H1 (cell line): ENCODE measurements at regions not wholly inside any gene's neighbourhood (a gene's known extent, or its start where the extent isn't known, plus 50 kb on each side); places are given as distances from the start of the nearest gene placed in this dataset.

Experiments used
- CTCF ChIA-PET: fragments of 300-600 bp; sonication (Branson Sonifier 250); formaldehyde crosslinking; loops from one replicate; lab custom pipeline; 2021; ENCODE audit not compliant: partially characterized antibody; lab: Charles Lee
- POLR2A ChIA-PET: fragments of 300-600 bp; sonication (Branson Sonifier 250); formaldehyde crosslinking; loops from one replicate; lab custom pipeline; 2021; ENCODE audit warnings: inconsistent platforms; ENCODE audit not compliant: partially characterized antibody; lab: Charles Lee
- DNase-seq, 2 experiments: peaks; one replicate each; pipeline versions ENCODE4 v3.0.0 to v3.0.0-alpha.2; 2010 to 2022; ENCODE audit warnings: low spot score in 2 of 2, low read depth in 1 of 2, mixed read lengths in 1 of 2
- FAIRE-seq: peaks from 2 replicates; lab custom pipeline; 2011; peaks lifted over from hg19 to GRCh38; lab: Jason Lieb, UNC
- H2AFZ ChIP-seq: 2 replicates; pipeline ENCODE4 v1.8.1; 2012; ENCODE audit warnings: low read length, inconsistent platforms
- H2AK5ac ChIP-seq: 2 replicates; pipeline ENCODE4 v1.6.1; 2013; ENCODE audit warnings: low read depth, low read length
- H2BK120ac ChIP-seq: replicated peaks from 2 replicates; pipeline ENCODE3; 2013; ENCODE audit warnings: low read depth, low read length, inconsistent platforms
- H2BK12ac ChIP-seq: 2 replicates; pipeline ENCODE4 v1.6.1; 2013; ENCODE audit warnings: low read depth, low read length
- H2BK15ac ChIP-seq: 2 replicates; pipeline ENCODE4 v1.6.1; 2013; ENCODE audit warnings: low read length
- H2BK20ac ChIP-seq: 2 replicates; pipeline ENCODE4 v1.6.1; 2013; ENCODE audit warnings: low read length
- H2BK5ac ChIP-seq: 2 replicates; pipeline ENCODE4 v1.6.1; 2013; ENCODE audit warnings: low read depth, low read length
- H3K14ac ChIP-seq: 2 replicates; pipeline ENCODE4 v1.6.1; 2013; ENCODE audit warnings: inconsistent platforms; ENCODE audit not compliant: insufficient read length
- H3K18ac ChIP-seq: 2 replicates; pipeline ENCODE4 v1.6.1; 2013; ENCODE audit warnings: low read length; ENCODE audit errors: extremely low read depth
- H3K23ac ChIP-seq: 2 replicates; pipeline ENCODE4 v1.6.1; 2013; ENCODE audit warnings: inconsistent platforms; ENCODE audit not compliant: insufficient read length
- H3K23me2 ChIP-seq: 2 replicates; pipeline ENCODE4 v1.6.1; 2013; ENCODE audit warnings: low read depth, low read length
- H3K27ac ChIP-seq: 2 replicates; pipeline ENCODE4 v1.6.1; 2011; ENCODE audit warnings: low read depth, low read length, inconsistent platforms
- H3K27me3 ChIP-seq, 4 experiments: replicated peaks in 1 of 4; 1 replicate in 1 of 4; 2 replicates in 3 of 4; pipeline versions ENCODE4 v1.6.1 to v1.8.1; 2011 to 2013; ENCODE audit warnings: low read length in 3 of 4, mild to moderate bottlenecking in 3 of 4, inconsistent platforms in 2 of 4, mixed read lengths in 2 of 4, moderate library complexity in 1 of 4; ENCODE audit not compliant: control insufficient read depth in 3 of 4, insufficient read depth in 3 of 4; ENCODE audit errors: extremely low read depth in 1 of 4
- H3K36me3 ChIP-seq, 4 experiments: 2 replicates each; pipeline versions ENCODE4 v1.6.1 to v1.8.1; 2011 to 2013; ENCODE audit warnings: mild to moderate bottlenecking in 4 of 4, low read length in 3 of 4, moderate library complexity in 2 of 4, control low read depth in 1 of 4, inconsistent platforms in 1 of 4; ENCODE audit not compliant: insufficient read depth in 4 of 4, control insufficient read depth in 2 of 4
- H3K4ac ChIP-seq: replicated peaks from 2 replicates; pipeline ENCODE3; 2013; ENCODE audit warnings: low read length, low read depth, mixed read lengths, inconsistent platforms; ENCODE audit not compliant: insufficient read length
- H3K4me1 ChIP-seq, 4 experiments: replicated peaks in 1 of 4; 1 replicate in 1 of 4; 2 replicates in 3 of 4; pipeline versions ENCODE4 v1.6.1 to v1.8.1; 2011 to 2013; ENCODE audit warnings: low read length in 3 of 4, inconsistent platforms in 2 of 4, mixed read lengths in 1 of 4; ENCODE audit not compliant: insufficient read depth in 4 of 4, control insufficient read depth in 3 of 4
- H3K4me2 ChIP-seq, 2 experiments: 2 replicates each; pipeline versions ENCODE4 v1.6.1 to v1.8.1; 2011 to 2013; ENCODE audit warnings: low read depth in 2 of 2, low read length in 2 of 2, control low read depth in 1 of 2, inconsistent platforms in 1 of 2, mild to moderate bottlenecking in 1 of 2; ENCODE audit not compliant: insufficient read depth in 1 of 2
- H3K4me3 ChIP-seq, 4 experiments: fragments of 200-600, 300-600 bp in 1 of 4; sonication (generic), shearing (Covaris generic), sonication (Bioruptor Twin) in 1 of 4; 2 replicates each; pipeline versions ENCODE4 v1.5.1 to v1.8.1; 2011 to 2016; ENCODE audit warnings: low read length in 4 of 4, low read depth in 3 of 4, control low read depth in 2 of 4, inconsistent platforms in 2 of 4, mild to moderate bottlenecking in 2 of 4, mixed read lengths in 1 of 4, moderate library complexity in 1 of 4; ENCODE audit not compliant: insufficient read depth in 2 of 4; ENCODE audit errors: extremely low read depth in 1 of 4
- H3K56ac ChIP-seq: replicated peaks from 2 replicates; pipeline ENCODE3; 2013; ENCODE audit warnings: low read depth, mild to moderate bottlenecking, mixed read lengths, low read length, inconsistent platforms; ENCODE audit not compliant: insufficient read length
- H3K79me1 ChIP-seq: 2 replicates; pipeline ENCODE4 v1.6.1; 2013; ENCODE audit warnings: low read depth, low read length, control low read depth
- H3K79me2 ChIP-seq, 2 experiments: 2 replicates each; pipeline versions ENCODE4 v1.6.1 to v1.8.1; 2012 to 2013; ENCODE audit warnings: low read length in 2 of 2, mild to moderate bottlenecking in 2 of 2, inconsistent platforms in 1 of 2; ENCODE audit not compliant: insufficient read depth in 2 of 2, control insufficient read depth in 1 of 2
- H3K9ac ChIP-seq, 4 experiments: replicated peaks in 1 of 4; 1 replicate in 1 of 4; 2 replicates in 3 of 4; pipeline versions ENCODE4 v1.6.1 to v1.8.1; 2011 to 2013; ENCODE audit warnings: low read depth in 3 of 4, low read length in 3 of 4, control low read depth in 2 of 4, mild to moderate bottlenecking in 2 of 4, moderate library complexity in 2 of 4, inconsistent platforms in 1 of 4; ENCODE audit errors: extremely low read depth in 1 of 4
- H3K9me3 ChIP-seq, 2 experiments: 2 replicates each; pipeline versions ENCODE4 v1.6.1 to v1.8.1; 2012 to 2013; ENCODE audit warnings: mild to moderate bottlenecking in 2 of 2, moderate library complexity in 2 of 2, control low read depth in 1 of 2, inconsistent platforms in 1 of 2, low read depth in 1 of 2, low read length in 1 of 2, mixed read lengths in 1 of 2; ENCODE audit not compliant: insufficient read depth in 2 of 2
- H4K20me1 ChIP-seq, 2 experiments: replicated peaks in 1 of 2; 2 replicates each; pipeline versions ENCODE3 to v1.8.1; 2011 to 2013; ENCODE audit warnings: inconsistent platforms in 2 of 2, low read length in 2 of 2, mild to moderate bottlenecking in 1 of 2; ENCODE audit not compliant: insufficient read depth in 2 of 2, control insufficient read depth in 1 of 2
- H4K5ac ChIP-seq: 2 replicates; pipeline ENCODE4 v1.6.1; 2013; ENCODE audit warnings: low read length, low read depth, mixed read lengths, inconsistent platforms; ENCODE audit not compliant: insufficient read length
- H4K8ac ChIP-seq: 2 replicates; pipeline ENCODE4 v1.8.0; 2013; ENCODE audit warnings: mild to moderate bottlenecking, moderate library complexity, low read length, inconsistent platforms; ENCODE audit not compliant: insufficient read depth; ENCODE audit errors: extremely low read depth
- H4K91ac ChIP-seq: replicated peaks from 2 replicates; pipeline ENCODE3; 2013; ENCODE audit warnings: low read length, mixed read lengths, inconsistent platforms; ENCODE audit not compliant: insufficient read length
- CTCF ChIP-seq, 3 experiments: IDR thresholded peaks; 1 replicate in 2 of 3; 2 replicates in 1 of 3; pipeline versions ENCODE4 v1.5.1 to v1.6.1; 2011; ENCODE audit warnings: low read length in 3 of 3, mild to moderate bottlenecking in 3 of 3, inconsistent platforms in 2 of 3, low read depth in 1 of 3, moderate library complexity in 1 of 3; ENCODE audit not compliant: insufficient read depth in 1 of 3; ENCODE audit errors: control extremely low read depth in 1 of 3
- EZH2 ChIP-seq: fragments of 200-600 bp; sonication (generic); IDR thresholded peaks from 2 replicates; pipeline ENCODE4 v1.7.1; 2012; ENCODE audit warnings: low read depth, mild to moderate bottlenecking, moderate library complexity, low read length, inconsistent platforms; ENCODE audit not compliant: severe bottlenecking
- HDAC6 ChIP-seq: IDR thresholded peaks from one replicate; pipeline ENCODE4 v1.7.1; 2012; ENCODE audit warnings: low read depth, mild to moderate bottlenecking, inconsistent platforms, low read length, moderate library complexity
- JUN ChIP-seq: IDR thresholded peaks from 2 replicates; pipeline ENCODE4 v1.6.1; 2011; ENCODE audit warnings: low read depth, mild to moderate bottlenecking, improper control_type of control experiment, low read length
- RAD21 ChIP-seq, 2 experiments: IDR thresholded peaks in 1 of 2; conservative IDR thresholded peaks in 1 of 2; 2 replicates each; pipeline ENCODE4 v1.6.1; 2011; ENCODE audit warnings: low read depth in 2 of 2, low read length in 2 of 2, improper control_type of control experiment in 1 of 2, inconsistent platforms in 1 of 2, mild to moderate bottlenecking in 1 of 2, moderate library complexity in 1 of 2
- RBBP5 ChIP-seq: IDR thresholded peaks from 2 replicates; pipeline ENCODE4 v1.7.1; 2012; ENCODE audit warnings: low read depth, mild to moderate bottlenecking, inconsistent platforms, low read length, moderate library complexity, borderline replicate concordance
- TEAD4 ChIP-seq: IDR thresholded peaks from 2 replicates; pipeline ENCODE4 v1.6.1; 2012; ENCODE audit warnings: low read depth, low read length, inconsistent platforms, mixed read lengths
- WGBS, 2 experiments: shearing (Covaris generic) in 1 of 2; methylation state at CpG; one replicate each; pipeline versions ENCODE4 v1.1.6 to v1.1.7; 2013 to 2015; ENCODE audit warnings: low lambda C conversion rate in 2 of 2, mixed read lengths in 2 of 2, inconsistent platforms in 1 of 2, low coverage in 1 of 2, missing lambda C conversion rate in 1 of 2; ENCODE audit not compliant: insufficient replicate concordance in 2 of 2, insufficient coverage in 1 of 2, insufficient read length in 1 of 2; ENCODE audit errors: extremely low coverage in 1 of 2, missing lambda C conversion rate in 1 of 2; 5-methylcytosine and 5-hydroxymethylcytosine counted together

GRCh38 chr6:159633196-159633595 lies 59.8 kb downstream of the SOD2 start:
- H3K9me3 ChIP-seq, result peaks cover 17 to 40% of the 10 kb centered on the region in 2 experiments
- H2BK12ac ChIP-seq, result no peak overlapping the region
- TF ChIP-seq CTCF (IDR thresholded peaks at IDR 0.05; ENCODE audit: control extremely low read depth in 1 of 3, insufficient read depth in 1 of 3, low read depth in 1 of 3, low read length in 3 of 3) (peak; percentile 13 to 50 (median 43)), JUN (no peak), EZH2 (no peak), RAD21 (IDR thresholded peaks at IDR 0.05 in 1 of 2, conservative IDR thresholded peaks at IDR 0.05 in 1 of 2; ENCODE audit: low read depth in 2 of 2, low read length in 2 of 2) (peak in 1 of 2 experiments; percentile 24; a peak in 2 of 4 replicates), RBBP5 (no peak), TEAD4 (peak; percentile 96), HDAC6 (no peak)
- 82% methylated on average over 5 of the region's 5 CpGs; no CpG with 5 or more reads in 1 of the 2 experiments for WGBS, 2 experiments
- no peak overlapping the region for H3K4ac ChIP-seq
- DNase-seq, result peak in 1 of 2 experiments; percentile 47
- H2BK15ac ChIP-seq, result no peak overlapping the region
- ChIA-PET POLR2A (no interaction called here), CTCF (interaction anchor here (0.7 to 1.6 kb wide), 10 partner anchors 12 to 434 kb away, joined by 3 to 6 read pairs (median 3); no protein-coding TSS in a partner anchor)
- H3K36me3 ChIP-seq, result no peaks in the 10 kb centered on the region
- H3K4me1 ChIP-seq, result no peaks in the 10 kb centered on the region; a peak in 1 of 7 replicates
- no peak overlapping the region for H4K5ac ChIP-seq
- no peak overlapping the region for H2AK5ac ChIP-seq
- H4K20me1 ChIP-seq, result no peaks in the 10 kb centered on the region
- no peak overlapping the region for H3K27ac ChIP-seq
- H2BK120ac ChIP-seq, result no peak overlapping the region
- no peaks in the 10 kb centered on the region for H3K79me2 ChIP-seq
- no peak overlapping the region for H4K91ac ChIP-seq
- no peak overlapping the region for H3K9ac ChIP-seq
- H3K56ac ChIP-seq, result no peak overlapping the region
- no peaks in the 10 kb centered on the region for H3K79me1 ChIP-seq
- no peak overlapping the region for H3K4me2 ChIP-seq
- no peak overlapping the region for H2BK20ac ChIP-seq
- H3K23ac ChIP-seq, result no peak overlapping the region
- no peak overlapping the region for H3K18ac ChIP-seq
- no peak overlapping the region for H3K4me3 ChIP-seq
- H3K14ac ChIP-seq, result no peak overlapping the region
- no peaks in the 10 kb centered on the region for H3K23me2 ChIP-seq
- no peak overlapping the region for H2AFZ ChIP-seq
- H2BK5ac ChIP-seq, result no peak overlapping the region
- no peak overlapping the region for H4K8ac ChIP-seq
- FAIRE-seq, result peak; percentile 48
- H3K27me3 ChIP-seq, result no peaks in the 10 kb centered on the region
